Natural killer cell (primary cell): ENCODE measurements at regions not wholly inside any gene's neighbourhood (a gene's known extent, or its start where the extent isn't known, plus 50 kb on each side); places are given as distances from the start of the nearest gene placed in this dataset.

Experiments used
- ATAC-seq, 3 donors: fragments of 150-1000 bp in 2 of 3; fragments of 200-7000 bp in 1 of 3; cut with Tn5 transposase; 1 replicate in 1 of 3; 2 replicates in 2 of 3; pipeline ENCODE4 v1.10.0; 2021; ENCODE audit warnings: mild to moderate bottlenecking in 2 of 3, moderate library complexity in 2 of 3
- DNase-seq, 2 donors: peaks; one replicate each; pipeline versions ENCODE4 v3.0.0 to v3.0.0-alpha.2; 2013 to 2021; ENCODE audit warnings: mixed read lengths in 1 of 2
- H3K27ac ChIP-seq: one replicate; pipeline ENCODE4 v1.5.1; 2013; ENCODE audit warnings: mild to moderate bottlenecking, low read length
- H3K27me3 ChIP-seq: one replicate; pipeline ENCODE4 v1.6.1; 2013; ENCODE audit warnings: low read length; ENCODE audit not compliant: control insufficient read depth, insufficient read depth
- H3K36me3 ChIP-seq: one replicate; pipeline ENCODE4 v1.6.1; 2013; ENCODE audit warnings: low read length; ENCODE audit not compliant: control insufficient read depth, insufficient read depth
- H3K4me1 ChIP-seq: one replicate; pipeline ENCODE4 v1.6.1; 2013; ENCODE audit warnings: low read length; ENCODE audit not compliant: control insufficient read depth, insufficient read depth
- H3K4me3 ChIP-seq: one replicate; pipeline ENCODE4 v1.5.1; 2013; ENCODE audit warnings: low read length
- H3K9me3 ChIP-seq: one replicate; pipeline ENCODE4 v1.6.1; 2013; ENCODE audit warnings: low read length; ENCODE audit not compliant: control insufficient read depth, insufficient read depth
- H3K27ac Mint-ChIP-seq, 2 donors: one replicate each; pipeline ENCODE4 v1.8.0; 2022; ENCODE audit warnings: mild to moderate bottlenecking in 2 of 2, mixed read lengths in 2 of 2, moderate library complexity in 1 of 2
- H3K27me3 Mint-ChIP-seq, 2 donors: one replicate each; pipeline ENCODE4 v1.8.0; 2022; ENCODE audit warnings: low read depth in 2 of 2, mixed read lengths in 2 of 2
- H3K36me3 Mint-ChIP-seq: one replicate; pipeline ENCODE4 v1.8.0; 2022; ENCODE audit warnings: mixed read lengths
- H3K4me1 Mint-ChIP-seq, 2 donors: one replicate each; pipeline ENCODE4 v1.8.0; 2022; ENCODE audit warnings: mixed read lengths in 2 of 2
- H3K4me3 Mint-ChIP-seq: one replicate; pipeline ENCODE4 v1.8.0; 2022; ENCODE audit warnings: mild to moderate bottlenecking, moderate library complexity, mixed read lengths
- H3K9me3 Mint-ChIP-seq, 2 donors: one replicate each; pipeline ENCODE4 v1.8.0; 2022; ENCODE audit warnings: mixed read lengths in 2 of 2
- WGBS: methylation state at CpG from one replicate; pipeline ENCODE4 v1.1.7; 2013; ENCODE audit warnings: missing lambda C conversion rate; ENCODE audit not compliant: insufficient coverage; 5-methylcytosine and 5-hydroxymethylcytosine counted together
- intact Hi-C: fragments of 100-400 bp; cut with micrococcal nuclease; formaldehyde crosslinking; loops from one replicate; pipeline ENCODE4 v1.14.2; 2022
- TF ChIP-seq, protein P1 (sequence below): fragments of 200-600 bp; IDR thresholded peaks from one replicate; pipeline ENCODE4 v1.8.0; 2022; ENCODE audit warnings: antibody characterized with exemption

DNA sequence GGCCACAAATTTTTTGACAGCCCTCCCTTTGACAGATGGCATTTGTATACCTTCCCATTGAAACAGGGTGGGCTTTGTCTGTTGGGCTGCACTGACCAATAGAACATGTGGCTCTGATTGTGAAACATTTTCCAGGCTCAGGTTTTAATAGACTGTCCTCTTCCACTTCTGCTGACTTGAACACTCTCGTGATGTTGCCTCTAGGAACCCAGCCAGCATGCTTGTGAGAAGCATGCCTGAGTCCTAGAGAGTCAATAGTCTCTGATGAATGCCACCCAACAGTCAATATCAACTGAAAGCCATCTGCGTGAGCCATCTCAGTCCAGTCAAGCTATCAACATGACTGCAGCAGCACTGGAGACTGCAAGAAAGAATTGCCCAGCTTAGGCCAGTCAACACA is 290.0 kb downstream of the SLC7A11 start:
- no peak overlapping the region for H3K4me3 ChIP-seq
- H3K4me1 ChIP-seq = no peaks in the 10 kb centered on the region
- 67% methylated on average over 2 of the region's 2 CpGs for WGBS
- no peaks in the 10 kb centered on the region for H3K9me3 ChIP-seq
- Mint-ChIP-seq H3K27me3 (no peaks in the 10 kb centered on the region), H3K4me1 (no peaks in the 10 kb centered on the region), H3K36me3 (peaks cover 8% of the 10 kb centered on the region), H3K9me3 (peaks cover 5 to 14% of the 10 kb centered on the region in 2 donors), H3K27ac (no peak overlapping the region), H3K4me3 (no peak overlapping the region)
- DNase-seq (no peak), ATAC-seq (no peak)
- H3K27ac ChIP-seq = no peak overlapping the region
- TF ChIP-seq, protein P1, sequence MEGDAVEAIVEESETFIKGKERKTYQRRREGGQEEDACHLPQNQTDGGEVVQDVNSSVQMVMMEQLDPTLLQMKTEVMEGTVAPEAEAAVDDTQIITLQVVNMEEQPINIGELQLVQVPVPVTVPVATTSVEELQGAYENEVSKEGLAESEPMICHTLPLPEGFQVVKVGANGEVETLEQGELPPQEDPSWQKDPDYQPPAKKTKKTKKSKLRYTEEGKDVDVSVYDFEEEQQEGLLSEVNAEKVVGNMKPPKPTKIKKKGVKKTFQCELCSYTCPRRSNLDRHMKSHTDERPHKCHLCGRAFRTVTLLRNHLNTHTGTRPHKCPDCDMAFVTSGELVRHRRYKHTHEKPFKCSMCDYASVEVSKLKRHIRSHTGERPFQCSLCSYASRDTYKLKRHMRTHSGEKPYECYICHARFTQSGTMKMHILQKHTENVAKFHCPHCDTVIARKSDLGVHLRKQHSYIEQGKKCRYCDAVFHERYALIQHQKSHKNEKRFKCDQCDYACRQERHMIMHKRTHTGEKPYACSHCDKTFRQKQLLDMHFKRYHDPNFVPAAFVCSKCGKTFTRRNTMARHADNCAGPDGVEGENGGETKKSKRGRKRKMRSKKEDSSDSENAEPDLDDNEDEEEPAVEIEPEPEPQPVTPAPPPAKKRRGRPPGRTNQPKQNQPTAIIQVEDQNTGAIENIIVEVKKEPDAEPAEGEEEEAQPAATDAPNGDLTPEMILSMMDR = no peak
- H3K27me3 ChIP-seq = no peaks in the 10 kb centered on the region
- intact Hi-C loops = no loop called here
- no peaks in the 10 kb centered on the region for H3K36me3 ChIP-seq

DNA sequence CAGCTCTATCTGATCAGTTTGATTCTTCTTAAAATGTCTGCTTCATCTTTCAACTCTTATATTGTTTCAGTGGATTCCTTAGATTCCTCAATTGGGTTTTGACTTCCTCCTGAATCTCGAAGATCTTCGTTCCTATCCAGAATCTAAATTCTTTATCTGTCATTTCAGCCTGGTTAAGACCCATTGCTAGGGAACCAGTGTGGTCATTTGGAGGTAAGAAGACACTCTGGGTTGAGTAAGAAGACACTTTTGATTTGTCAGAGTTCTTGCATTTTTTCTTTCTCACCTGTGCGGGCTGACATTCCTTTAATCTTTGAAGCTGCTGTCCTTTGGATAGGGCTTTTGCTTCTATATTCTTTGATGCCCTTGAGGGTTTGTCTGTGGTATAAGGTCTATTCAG is 291.9 kb downstream of the SLC7A11 start:
- Mint-ChIP-seq H3K27ac (no peak overlapping the region), H3K9me3 (peaks cover 5 to 14% of the 10 kb centered on the region in 2 donors)
- WGBS = 92% methylated on average over 3 of the region's 3 CpGs

DNA sequence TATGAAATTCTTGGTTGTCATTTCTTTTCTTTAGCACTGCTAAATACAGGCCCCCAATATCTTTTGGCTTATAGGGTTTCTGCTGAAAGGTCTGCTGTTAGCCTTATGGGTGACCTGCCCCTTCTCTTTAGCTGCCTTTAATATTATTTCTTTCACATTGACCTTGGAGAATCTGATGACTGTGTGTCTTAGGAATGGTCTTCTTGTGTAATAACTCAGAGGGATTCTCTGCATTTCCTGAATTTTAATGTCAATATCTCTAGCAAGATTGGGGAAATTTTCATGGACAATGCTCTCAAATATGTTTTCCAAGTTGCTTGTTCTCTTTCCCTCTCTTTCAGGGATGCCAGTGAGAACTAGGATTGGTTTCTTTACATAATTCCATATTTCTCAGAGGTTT is 292.4 kb downstream of the SLC7A11 start:
- peaks cover 8% of the 10 kb centered on the region for H3K36me3 Mint-ChIP-seq
- no peak overlapping the region for H3K4me3 Mint-ChIP-seq

More for the DNA sequence above, 291.9 kb downstream of the SLC7A11 start:
- Histone ChIP-seq H3K9me3 (no peaks in the 10 kb centered on the region), H3K27me3 (no peaks in the 10 kb centered on the region), H3K4me1 (no peaks in the 10 kb centered on the region), H3K27ac (no peak overlapping the region), H3K36me3 (no peaks in the 10 kb centered on the region), H3K4me3 (no peak overlapping the region)
- DNase-seq = no peak
- Mint-ChIP-seq H3K4me3 (no peak overlapping the region), H3K36me3 (peaks cover 8% of the 10 kb centered on the region), H3K27me3 (no peaks in the 10 kb centered on the region), H3K4me1 (no peaks in the 10 kb centered on the region)
- ATAC-seq = no peak
- TF ChIP-seq, protein P1 = no peak
- intact Hi-C loops = no loop called here

More for the DNA sequence above, 292.4 kb downstream of the SLC7A11 start:
- no peak overlapping the region for H3K27ac ChIP-seq
- H3K9me3 ChIP-seq = no peaks in the 10 kb centered on the region
- H3K4me1 ChIP-seq = no peaks in the 10 kb centered on the region
- Mint-ChIP-seq H3K27ac (no peak overlapping the region), H3K27me3 (no peaks in the 10 kb centered on the region), H3K4me1 (no peaks in the 10 kb centered on the region), H3K9me3 (peaks cover 5 to 14% of the 10 kb centered on the region in 2 donors)
- H3K4me3 ChIP-seq = no peak overlapping the region
- no peaks in the 10 kb centered on the region for H3K36me3 ChIP-seq
- no peaks in the 10 kb centered on the region for H3K27me3 ChIP-seq
- TF ChIP-seq, protein P1 = no peak
- ATAC-seq (no peak), DNase-seq (no peak)
- intact Hi-C loops = no loop called here
